Vagina (tissue), 2 donors: ENCODE measurements at regions not wholly inside any gene's neighbourhood (a gene's known extent, or its start where the extent isn't known, plus 50 kb on each side); places are given as distances from the start of the nearest gene placed in this dataset.
"Not testable (repeated sequence)": the region's sequence is repeated elsewhere in the genome, so short reads cannot be mapped to it uniquely, and the experiment has no call there.

Experiments used
- DNase-seq, 2 donors: peaks; one replicate each; pipeline ENCODE4 v3.0.0-alpha.2; 2017; ENCODE audit errors: extremely low spot score in 2 of 2
- H3K27ac ChIP-seq: fragments of 200-600 bp; sonication (generic); one replicate; pipeline ENCODE4 v1.5.1; 2019
- H3K27me3 ChIP-seq: fragments of 200-600 bp; sonication (generic); one replicate; pipeline ENCODE4 v1.5.1; 2019
- H3K36me3 ChIP-seq, 2 donors: fragments of 200-600 bp; sonication (generic); one replicate each; pipeline ENCODE4 v1.5.1; 2017 to 2019
- H3K4me1 ChIP-seq: fragments of 200-600 bp; sonication (generic); one replicate; pipeline ENCODE4 v1.5.1; 2019
- H3K4me3 ChIP-seq, 2 donors: fragments of 200-600 bp; sonication (generic); 1 replicate in 1 of 2; 2 replicates in 1 of 2; pipeline ENCODE4 v1.5.1; 2016 to 2019
- H3K9me3 ChIP-seq: fragments of 200-600 bp; sonication (generic); one replicate; pipeline ENCODE4 v1.5.1; 2019
- POLR2A ChIP-seq, 2 donors: fragments of 450-650 bp; IDR thresholded peaks; one replicate each; pipeline ENCODE4 v1.6.1; 2017; ENCODE audit warnings: antibody characterized with exemption in 2 of 2, mild to moderate bottlenecking in 2 of 2, moderate library complexity in 2 of 2
- POLR2AphosphoS5 ChIP-seq, 2 donors: sonication (generic); formaldehyde crosslinking; IDR thresholded peaks; one replicate each; pipeline ENCODE4 v1.9.0; 2017; ENCODE audit warnings: antibody characterized with exemption in 2 of 2, mild to moderate bottlenecking in 2 of 2, low read depth in 1 of 2; ENCODE audit not compliant: insufficient read depth in 1 of 2
- intact Hi-C: fragments of 100-400 bp; cut with DNase I; formaldehyde crosslinking; loops from one replicate; pipeline ENCODE4 v1.15.1; 2023
- TF ChIP-seq, protein P1 (sequence below), 3 experiments: fragments of 450-650 bp in 2 of 3; fragments of 200-600 bp in 1 of 3; sonication (generic) in 1 of 3; IDR thresholded peaks; one replicate each; pipeline ENCODE4 v1.5.1; 2017 to 2019; ENCODE audit warnings: antibody characterized with exemption in 3 of 3, mild to moderate bottlenecking in 2 of 3, moderate library complexity in 2 of 3

- no peak overlapping the region for H3K27ac ChIP-seq
- H3K36me3 ChIP-seq, result no peaks in the 10 kb centered on the region
- H3K4me1 ChIP-seq, result no peaks in the 10 kb centered on the region
- intact Hi-C loops, result no loop called here
- H3K9me3 ChIP-seq, result no peaks in the 10 kb centered on the region
- DNase-seq, result no peak
- TF ChIP-seq, protein P1, sequence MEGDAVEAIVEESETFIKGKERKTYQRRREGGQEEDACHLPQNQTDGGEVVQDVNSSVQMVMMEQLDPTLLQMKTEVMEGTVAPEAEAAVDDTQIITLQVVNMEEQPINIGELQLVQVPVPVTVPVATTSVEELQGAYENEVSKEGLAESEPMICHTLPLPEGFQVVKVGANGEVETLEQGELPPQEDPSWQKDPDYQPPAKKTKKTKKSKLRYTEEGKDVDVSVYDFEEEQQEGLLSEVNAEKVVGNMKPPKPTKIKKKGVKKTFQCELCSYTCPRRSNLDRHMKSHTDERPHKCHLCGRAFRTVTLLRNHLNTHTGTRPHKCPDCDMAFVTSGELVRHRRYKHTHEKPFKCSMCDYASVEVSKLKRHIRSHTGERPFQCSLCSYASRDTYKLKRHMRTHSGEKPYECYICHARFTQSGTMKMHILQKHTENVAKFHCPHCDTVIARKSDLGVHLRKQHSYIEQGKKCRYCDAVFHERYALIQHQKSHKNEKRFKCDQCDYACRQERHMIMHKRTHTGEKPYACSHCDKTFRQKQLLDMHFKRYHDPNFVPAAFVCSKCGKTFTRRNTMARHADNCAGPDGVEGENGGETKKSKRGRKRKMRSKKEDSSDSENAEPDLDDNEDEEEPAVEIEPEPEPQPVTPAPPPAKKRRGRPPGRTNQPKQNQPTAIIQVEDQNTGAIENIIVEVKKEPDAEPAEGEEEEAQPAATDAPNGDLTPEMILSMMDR (IDR thresholded peaks at IDR 0.05), result no peak
- no peak for TF ChIP-seq POLR2AphosphoS5 (IDR thresholded peaks at IDR 0.05; ENCODE audit: insufficient read depth in 1 of 2, low read depth in 1 of 2)
- no peak for TF ChIP-seq POLR2A (IDR thresholded peaks at IDR 0.05)
- H3K27me3 ChIP-seq, result no peaks in the 10 kb centered on the region
- no peak overlapping the region for H3K4me3 ChIP-seq
Measured at GRCh38 chr14:95784137-95784536, 70.2 kb upstream of the TCL1A start.

DNA sequence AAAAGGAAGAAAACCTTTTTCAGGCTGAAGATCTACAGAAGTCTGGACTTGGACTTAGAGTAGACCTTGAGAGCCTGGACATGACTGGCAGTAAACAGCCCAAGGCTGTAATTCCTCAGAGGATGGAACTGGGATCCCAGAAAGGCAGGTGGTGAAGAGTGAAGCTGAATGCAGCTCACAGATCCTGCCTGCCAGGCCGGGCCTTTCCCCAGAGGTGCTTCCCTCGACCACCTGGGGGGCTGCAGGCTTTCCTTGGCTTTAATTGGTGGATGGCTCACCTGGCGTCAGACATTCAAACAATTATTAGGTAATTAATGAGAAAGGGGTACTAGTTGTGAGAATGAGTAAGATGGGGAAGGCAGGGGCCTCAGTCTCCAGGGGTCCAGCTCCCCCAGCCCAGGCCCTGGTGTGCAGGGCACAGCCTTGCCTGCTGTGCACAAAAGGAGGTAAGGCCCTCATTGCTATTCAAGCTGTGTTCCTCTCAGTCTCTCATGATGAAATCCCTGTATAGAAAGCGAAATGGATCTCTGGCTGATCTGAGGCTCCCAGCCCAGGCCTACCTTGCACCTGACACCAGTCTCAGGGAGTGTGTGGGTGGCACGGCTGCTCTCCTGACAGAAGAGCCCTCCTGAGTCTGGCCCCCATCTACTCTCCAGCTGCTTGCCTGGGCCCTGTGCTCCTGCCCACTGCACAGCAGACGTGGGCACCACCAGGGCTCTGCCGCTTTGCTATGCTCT is 63.0 kb upstream of the TCL1A start:
- no peaks in the 10 kb centered on the region for H3K27me3 ChIP-seq
- H3K36me3 ChIP-seq, result no peaks in the 10 kb centered on the region
- no peak overlapping the region for H3K27ac ChIP-seq
- intact Hi-C loops, result no loop called here
- no peaks in the 10 kb centered on the region for H3K4me1 ChIP-seq
- no peaks in the 10 kb centered on the region for H3K9me3 ChIP-seq
- TF ChIP-seq POLR2AphosphoS5 (IDR thresholded peaks at IDR 0.05; ENCODE audit: insufficient read depth in 1 of 2, low read depth in 1 of 2) (no peak), POLR2A (IDR thresholded peaks at IDR 0.05) (no peak)
- TF ChIP-seq, protein P1 (IDR thresholded peaks at IDR 0.05), result no peak
- no peak for DNase-seq
- no peak overlapping the region for H3K4me3 ChIP-seq

GRCh38 chr14:95774265-95775160 is 60.6 kb upstream of the TCL1A start:
- H3K4me3 ChIP-seq, result no peak overlapping the region
- no peaks in the 10 kb centered on the region for H3K9me3 ChIP-seq
- H3K36me3 ChIP-seq, result no peaks in the 10 kb centered on the region
- TF ChIP-seq, protein P1 (IDR thresholded peaks at IDR 0.05), result peak; percentile 67 to 91 (median 73)
- TF ChIP-seq POLR2AphosphoS5 (IDR thresholded peaks at IDR 0.05; ENCODE audit: insufficient read depth in 1 of 2, low read depth in 1 of 2), result no peak
- no peak overlapping the region for H3K27ac ChIP-seq
- no peaks in the 10 kb centered on the region for H3K4me1 ChIP-seq
- intact Hi-C loops, result no loop called here
- no peaks in the 10 kb centered on the region for H3K27me3 ChIP-seq
- no peak for DNase-seq

GRCh38 chr14:95770777-95771176 is 56.9 kb upstream of the TCL1A start:
- no peaks in the 10 kb centered on the region for H3K36me3 ChIP-seq
- no peak for DNase-seq
- TF ChIP-seq, protein P1 (IDR thresholded peaks at IDR 0.05), result no peak
- TF ChIP-seq POLR2A (IDR thresholded peaks at IDR 0.05), result no peak
- no peak for TF ChIP-seq POLR2AphosphoS5 (IDR thresholded peaks at IDR 0.05; ENCODE audit: insufficient read depth in 1 of 2, low read depth in 1 of 2)
- no peaks in the 10 kb centered on the region for H3K4me1 ChIP-seq
- H3K27me3 ChIP-seq, result no peaks in the 10 kb centered on the region
- no peaks in the 10 kb centered on the region for H3K9me3 ChIP-seq
- intact Hi-C loops, result no loop called here
- H3K4me3 ChIP-seq, result no peak overlapping the region
- H3K27ac ChIP-seq, result no peak overlapping the region

DNA sequence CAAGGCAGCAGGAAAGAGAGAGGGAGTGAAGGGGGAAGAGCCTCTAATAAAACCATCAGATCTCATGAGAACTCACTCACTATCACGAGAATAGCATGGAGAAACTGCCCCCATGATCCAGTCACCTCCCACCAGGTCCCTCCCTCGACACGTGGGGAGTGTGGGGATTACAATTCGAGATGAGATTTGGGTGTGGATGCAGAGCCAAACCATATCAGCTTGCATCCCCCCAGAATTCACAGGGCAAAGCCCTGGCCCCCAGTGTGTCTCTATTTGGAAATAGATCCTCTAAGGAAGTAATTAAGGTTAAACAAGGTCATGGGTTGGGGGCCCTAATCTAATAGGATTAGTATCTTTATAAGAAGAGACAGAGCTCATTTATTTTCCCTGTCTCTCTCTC is 56.1 kb upstream of the TCL1A start:
- Histone ChIP-seq H3K4me1 (no peaks in the 10 kb centered on the region), H3K9me3 (no peaks in the 10 kb centered on the region), H3K36me3 (no peaks in the 10 kb centered on the region), H3K27me3 (no peaks in the 10 kb centered on the region), H3K27ac (no peak overlapping the region), H3K4me3 (no peak overlapping the region)
- TF ChIP-seq, protein P1 (IDR thresholded peaks at IDR 0.05), result no peak
- TF ChIP-seq POLR2A (IDR thresholded peaks at IDR 0.05), result no peak
- TF ChIP-seq POLR2AphosphoS5 (IDR thresholded peaks at IDR 0.05; ENCODE audit: insufficient read depth in 1 of 2, low read depth in 1 of 2), result no peak
- intact Hi-C loops, result no loop called here
- no peak for DNase-seq

GRCh38 chr14:95769431-95769830 is 55.5 kb upstream of the TCL1A start:
- H3K36me3 ChIP-seq, DNase-seq, H3K27ac ChIP-seq, intact Hi-C loops, H3K4me3 ChIP-seq, H3K9me3 ChIP-seq, H3K4me1 ChIP-seq, H3K27me3 ChIP-seq: not testable (repeated sequence)
